EL (cell line): ENCODE measurements at regions not wholly inside any gene's neighbourhood (a gene's known extent, or its start where the extent isn't known, plus 50 kb on each side); places are given as distances from the start of the nearest gene placed in this dataset.

Source experiments
- DNase-seq: peaks from one replicate; pipeline ENCODE4 v3.0.0-alpha.2; 2016

- DNase-seq = no peak
These were observed 507.5 kb downstream of the SLC4A3 start for GRCh38 chr2:220134756-220135534.

DNA sequence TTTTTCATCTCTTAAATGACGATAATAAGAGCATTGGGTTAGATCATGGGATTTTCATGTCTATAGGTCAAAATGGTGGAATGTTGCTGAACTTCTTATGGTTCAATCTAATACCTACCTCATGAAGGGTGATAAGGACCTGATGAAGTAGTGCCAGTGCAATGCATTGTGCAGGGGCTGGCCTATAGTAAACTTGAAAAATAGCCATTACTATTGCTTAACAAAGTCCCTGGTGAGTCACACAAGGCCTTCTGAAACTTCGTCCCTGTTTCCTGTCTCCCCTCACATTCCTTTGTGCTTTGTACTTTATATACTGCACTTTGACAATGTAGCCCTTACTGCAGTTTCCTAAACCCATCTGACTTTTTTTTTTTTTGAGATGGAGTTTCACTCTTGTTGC, 515.9 kb downstream of the SLC4A3 start:
- peak; percentile 91 for DNase-seq

GRCh38 chr2:220144411-220144810, 517.0 kb downstream of the SLC4A3 start:
- DNase-seq = peak; percentile 78

DNA sequence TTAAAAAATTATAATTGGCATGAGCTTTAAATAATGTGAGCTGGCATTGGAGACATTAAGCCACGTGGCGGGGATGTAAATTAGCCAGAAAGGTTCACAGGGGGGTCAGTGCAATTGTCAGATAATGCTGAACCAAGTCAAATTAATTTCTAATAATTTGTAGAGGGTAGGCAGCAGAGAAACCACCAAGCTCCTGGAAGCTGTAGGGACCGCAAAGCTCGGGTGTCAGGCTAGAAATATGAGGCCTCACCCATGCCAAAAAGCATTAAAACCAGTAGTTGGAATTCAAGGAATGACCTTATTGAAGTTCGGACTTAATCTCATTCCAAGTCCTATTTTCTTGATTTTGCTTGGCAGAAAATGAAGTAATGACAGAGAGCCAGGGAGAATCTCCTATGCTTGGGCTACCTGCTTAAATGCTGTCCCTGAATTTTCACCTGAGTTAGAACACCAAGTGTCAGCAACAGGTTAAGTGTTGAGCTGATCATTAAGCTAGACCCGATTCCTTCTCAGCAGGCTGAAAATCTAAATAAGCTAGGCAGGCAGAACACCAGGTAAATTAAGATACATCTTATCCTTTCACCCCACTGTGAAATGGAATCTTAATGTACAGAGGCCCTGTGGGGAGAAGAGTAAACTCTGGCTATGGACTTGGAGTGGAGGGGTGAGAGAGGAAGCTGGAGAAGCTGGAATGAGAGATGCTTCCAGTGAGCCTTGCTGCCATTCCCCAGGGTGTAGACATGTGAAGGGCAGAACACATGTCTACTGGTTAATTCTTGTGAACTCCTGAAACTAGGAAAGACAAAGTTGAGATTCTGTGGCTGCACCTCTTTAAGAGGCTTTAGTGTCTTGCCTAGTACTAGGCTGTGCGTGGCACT, 520.0 kb downstream of the SLC4A3 start:
- peak; percentile 82 for DNase-seq

- no peak for DNase-seq
These were observed 521.2 kb downstream of the SLC4A3 start for GRCh38 chr2:220148471-220149248.

GRCh38 chr2:220151341-220151740, 523.9 kb downstream of the SLC4A3 start:
- DNase-seq = no peak

GRCh38 chr2:220152281-220152935, 525.0 kb downstream of the SLC4A3 start:
- DNase-seq = no peak

- no peak for DNase-seq
These were observed 525.7 kb downstream of the SLC4A3 start for GRCh38 chr2:220153118-220153517.

GRCh38 chr2:220154304-220154703, 526.9 kb downstream of the SLC4A3 start:
- DNase-seq = no peak

- no peak for DNase-seq
These were observed 529.9 kb downstream of the SLC4A3 start for GRCh38 chr2:220157312-220157711.

DNA sequence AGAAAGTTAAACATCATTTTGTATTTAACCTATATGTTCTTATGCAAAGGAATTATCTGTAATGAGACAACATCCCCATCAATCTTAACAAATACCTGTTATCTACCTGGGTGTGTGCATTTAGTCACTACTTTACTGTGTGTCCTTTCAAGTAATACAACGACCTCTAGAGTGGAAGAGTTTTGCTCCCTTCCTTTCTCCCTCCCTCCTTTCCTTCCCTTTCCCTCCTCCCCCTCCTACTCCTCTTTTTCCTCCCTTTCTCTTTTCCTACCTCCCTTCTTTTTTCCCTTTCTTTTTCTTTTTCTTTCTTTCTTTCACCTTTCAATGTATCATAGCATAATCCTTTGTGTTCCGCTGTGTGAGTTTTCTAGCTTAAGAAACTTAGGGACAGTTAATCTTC, 532.3 kb downstream of the SLC4A3 start:
- no peak for DNase-seq

DNA sequence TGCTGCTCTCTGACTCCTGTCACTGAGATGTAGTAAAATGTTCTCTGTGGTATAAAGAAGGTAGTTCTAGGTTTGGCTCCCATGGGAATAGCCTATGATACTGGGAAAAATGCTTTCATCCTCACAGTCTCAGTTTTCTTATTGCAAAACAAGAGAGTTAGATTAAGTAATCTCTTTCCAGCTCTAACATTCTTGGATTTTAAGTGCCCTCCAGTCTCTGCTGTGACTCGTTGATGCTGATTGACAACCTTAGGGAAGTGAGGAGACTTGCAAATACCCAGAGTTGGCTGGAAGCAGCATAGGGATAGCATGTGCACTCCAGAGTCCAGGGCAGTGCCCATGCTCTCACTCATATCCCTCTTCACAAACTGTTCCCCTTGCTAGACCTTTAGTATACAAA, 534.9 kb downstream of the SLC4A3 start:
- DNase-seq = no peak

DNA sequence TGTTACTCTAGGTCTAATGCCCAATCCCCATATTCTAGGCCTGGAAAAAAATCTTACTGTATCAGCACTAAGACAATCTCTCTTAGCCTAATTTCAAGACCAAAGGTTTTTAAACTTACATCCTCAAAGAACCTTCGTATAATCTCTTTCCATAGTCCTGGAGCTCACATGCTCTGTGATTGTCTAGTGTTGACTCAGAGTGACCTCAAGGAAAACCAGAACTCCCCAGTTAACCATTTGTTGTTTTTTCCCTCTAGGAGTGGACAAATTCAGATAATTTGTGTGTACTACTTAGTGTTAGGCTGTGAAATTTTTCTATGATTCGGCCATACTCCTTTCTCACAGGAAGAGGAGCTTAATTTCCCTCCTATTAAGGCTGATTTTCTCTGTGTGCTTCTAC, 536.1 kb downstream of the SLC4A3 start:
- DNase-seq = no peak

- no peak for DNase-seq
These were observed 538.0 kb downstream of the SLC4A3 start for GRCh38 chr2:220165401-220165800.

GRCh38 chr2:220166616-220167015, 539.2 kb downstream of the SLC4A3 start:
- DNase-seq = no peak

- no peak for DNase-seq
These were observed 540.5 kb downstream of the SLC4A3 start for GRCh38 chr2:220167956-220168355.

- DNase-seq = no peak
These were observed 541.6 kb downstream of the SLC4A3 start for GRCh38 chr2:220168891-220169546.

GRCh38 chr2:220174826-220175225, 547.4 kb downstream of the SLC4A3 start:
- DNase-seq = no peak

DNA sequence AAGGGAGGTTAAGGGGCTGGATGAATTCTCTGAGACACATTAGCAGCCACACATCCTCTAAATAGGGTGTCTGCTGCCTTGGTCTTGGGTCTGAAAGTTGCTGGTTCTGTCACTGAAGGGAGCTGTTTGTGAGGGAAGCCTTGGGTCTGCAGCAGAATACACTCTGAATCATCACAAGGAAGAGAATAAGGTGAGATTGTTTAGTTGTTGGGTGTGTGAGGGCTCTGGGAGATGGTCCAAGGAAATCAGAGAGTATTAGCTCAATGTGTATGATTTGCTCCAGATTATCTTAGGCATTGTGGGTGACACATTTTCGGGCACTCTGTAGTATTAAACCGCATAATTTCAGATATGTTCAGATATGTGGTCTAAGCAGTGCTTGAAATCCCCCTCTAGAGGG, 548.5 kb downstream of the SLC4A3 start:
- DNase-seq = no peak

GRCh38 chr2:220178991-220179695, 551.7 kb downstream of the SLC4A3 start:
- no peak for DNase-seq

GRCh38 chr2:220181165-220181564, 553.7 kb downstream of the SLC4A3 start:
- DNase-seq = no peak

DNA sequence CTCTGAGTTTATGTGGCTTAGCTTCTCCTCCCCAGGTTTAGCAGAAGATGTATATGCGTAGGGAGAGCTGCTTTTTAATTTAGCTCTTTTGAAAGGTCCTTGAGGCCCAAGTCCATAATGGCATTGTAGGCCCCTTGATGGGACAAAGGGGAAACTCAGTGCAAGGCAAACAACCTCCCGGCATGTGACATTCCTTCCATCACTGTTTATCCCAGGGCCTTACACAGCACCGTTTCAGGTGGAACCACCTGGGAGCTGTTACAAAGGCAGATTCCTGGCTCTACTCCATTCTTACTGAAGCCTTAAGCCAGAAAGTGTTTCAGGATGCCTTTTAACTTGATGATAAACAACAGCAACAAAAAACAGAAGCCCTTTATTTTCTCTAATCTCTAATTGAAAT, 555.4 kb downstream of the SLC4A3 start:
- DNase-seq = no peak
